Mesenteric fat pad (tissue), 1 donor: ENCODE measurements at regions not wholly inside any gene's neighbourhood (a gene's known extent, or its start where the extent isn't known, plus 50 kb on each side); places are given as distances from the start of the nearest gene placed in this dataset.

ENCODE experiments used
- DNase-seq: peaks from one replicate; pipeline ENCODE4 v3.0.0-alpha.2; 2020; ENCODE audit warnings: low spot score
- donor health status: DM: yes; HTN: yes; CAD: no.

GRCh38 chr4:123093236-123093635, 170.8 kb upstream of the NUDT6 start:
- DNase-seq = no peak

GRCh38 chr4:123096038-123096437, 173.6 kb upstream of the NUDT6 start:
- DNase-seq = no peak

GRCh38 chr4:123102897-123103471, 180.6 kb upstream of the NUDT6 start:
- DNase-seq = no peak

- DNase-seq = no peak
These were observed 182.1 kb upstream of the NUDT6 start for GRCh38 chr4:123104310-123105025.

- DNase-seq = no peak
These were observed 182.6 kb upstream of the NUDT6 start for GRCh38 chr4:123105026-123105420.

- DNase-seq = no peak
These were observed 184.3 kb upstream of the NUDT6 start for GRCh38 chr4:123106747-123107146.

GRCh38 chr4:123107444-123108252, 185.3 kb upstream of the NUDT6 start:
- DNase-seq = peak; percentile 81

- no peak for DNase-seq
These were observed 186.7 kb upstream of the NUDT6 start for GRCh38 chr4:123109139-123109538.

GRCh38 chr4:123110147-123110546, 187.8 kb upstream of the NUDT6 start:
- no peak for DNase-seq

- DNase-seq = no peak
These were observed 188.3 kb upstream of the NUDT6 start for GRCh38 chr4:123110685-123111084.

- DNase-seq = no peak
These were observed 190.8 kb upstream of the NUDT6 start for GRCh38 chr4:123113155-123113554.

GRCh38 chr4:123114084-123114914, 191.9 kb upstream of the NUDT6 start:
- DNase-seq = no peak

- DNase-seq = no peak
These were observed 192.7 kb upstream of the NUDT6 start for GRCh38 chr4:123114915-123115756.

- no peak for DNase-seq
These were observed 194.0 kb upstream of the NUDT6 start for GRCh38 chr4:123116412-123116811.

- no peak for DNase-seq
These were observed 198.1 kb upstream of the NUDT6 start for GRCh38 chr4:123120473-123120872.

GRCh38 chr4:123121241-123121907, 199.0 kb upstream of the NUDT6 start:
- DNase-seq = no peak

GRCh38 chr4:123125477-123125876, 203.1 kb upstream of the NUDT6 start:
- no peak for DNase-seq

- no peak for DNase-seq
These were observed 204.8 kb upstream of the NUDT6 start for GRCh38 chr4:123127218-123127617.

GRCh38 chr4:123127875-123128274, 205.5 kb upstream of the NUDT6 start:
- DNase-seq = no peak
